ENCODE measurements at regions not wholly inside any gene's neighbourhood (a gene's known extent, or its start where the extent isn't known, plus 50 kb on each side); places are given as distances from the start of the nearest gene placed in this dataset.
"Not testable (repeated sequence)": the region's sequence is repeated elsewhere in the genome, so short reads cannot be mapped to it uniquely, and the experiment has no call there.

GRCh38 chrX:109252789-109253188, 229.1 kb downstream of the GUCY2F start:
- no peaks in the 10 kb centered on the region for H3K36me3 ChIP-seq (ENCODE audit: insufficient read depth)
- H3K4me1 ChIP-seq (ENCODE audit: insufficient read depth), result no peaks in the 10 kb centered on the region
- 81% methylated on average over 2 of the region's 2 CpGs for WGBS
- no peak overlapping the region for H3K4me3 ChIP-seq (ENCODE audit: low read depth, low read length)
- no peak overlapping the region for H3K27ac ChIP-seq (ENCODE audit: low read depth)
- DNase-seq (ENCODE audit: extremely low spot score), result no peak

DNA sequence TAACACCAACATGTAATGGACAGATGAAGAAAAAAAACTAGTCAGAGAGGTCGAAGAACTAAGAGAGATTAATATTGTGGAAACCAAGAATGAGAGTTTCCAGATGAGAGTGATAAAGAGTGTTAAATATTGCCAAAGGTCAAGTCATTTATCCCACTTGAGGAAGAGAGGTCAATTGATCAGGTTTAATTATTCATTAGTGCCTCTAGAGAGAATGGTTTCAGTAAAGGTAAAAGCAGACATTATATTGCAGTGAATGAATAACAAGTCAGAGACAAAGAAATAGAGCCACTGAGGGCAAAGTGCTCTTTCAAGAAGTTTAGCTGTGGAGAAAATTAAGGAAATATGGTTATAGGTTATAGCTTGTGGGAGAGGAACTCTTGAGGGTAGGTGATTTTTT, 263.1 kb downstream of the GUCY2F start:
- H3K36me3 ChIP-seq (ENCODE audit: insufficient read depth), result no peaks in the 10 kb centered on the region
- H3K4me3 ChIP-seq (ENCODE audit: low read depth, low read length), result no peak overlapping the region
- H3K4me1 ChIP-seq (ENCODE audit: insufficient read depth), result no peaks in the 10 kb centered on the region
- WGBS, result 0% methylated on average over 1 of the region's 1 CpG
- DNase-seq (ENCODE audit: extremely low spot score), result no peak
- H3K27ac ChIP-seq (ENCODE audit: low read depth), result no peak overlapping the region

- no peaks in the 10 kb centered on the region for H3K36me3 ChIP-seq (ENCODE audit: insufficient read depth)
These were observed 282.2 kb downstream of the GUCY2F start for GRCh38 chrX:109199726-109200125.

GRCh38 chrX:109190542-109190941, 291.3 kb downstream of the GUCY2F start:
- no peaks in the 10 kb centered on the region for H3K4me1 ChIP-seq (ENCODE audit: insufficient read depth)

More at GRCh38 chrX:109199726-109200125, 282.2 kb downstream of the GUCY2F start:
- no peak overlapping the region for H3K27ac ChIP-seq (ENCODE audit: low read depth)
- DNase-seq (ENCODE audit: extremely low spot score), result no peak
- no peaks in the 10 kb centered on the region for H3K4me1 ChIP-seq (ENCODE audit: insufficient read depth)
- WGBS, result 53% methylated on average over 2 of the region's 2 CpGs
- no peak overlapping the region for H3K4me3 ChIP-seq (ENCODE audit: low read depth, low read length)

DNA sequence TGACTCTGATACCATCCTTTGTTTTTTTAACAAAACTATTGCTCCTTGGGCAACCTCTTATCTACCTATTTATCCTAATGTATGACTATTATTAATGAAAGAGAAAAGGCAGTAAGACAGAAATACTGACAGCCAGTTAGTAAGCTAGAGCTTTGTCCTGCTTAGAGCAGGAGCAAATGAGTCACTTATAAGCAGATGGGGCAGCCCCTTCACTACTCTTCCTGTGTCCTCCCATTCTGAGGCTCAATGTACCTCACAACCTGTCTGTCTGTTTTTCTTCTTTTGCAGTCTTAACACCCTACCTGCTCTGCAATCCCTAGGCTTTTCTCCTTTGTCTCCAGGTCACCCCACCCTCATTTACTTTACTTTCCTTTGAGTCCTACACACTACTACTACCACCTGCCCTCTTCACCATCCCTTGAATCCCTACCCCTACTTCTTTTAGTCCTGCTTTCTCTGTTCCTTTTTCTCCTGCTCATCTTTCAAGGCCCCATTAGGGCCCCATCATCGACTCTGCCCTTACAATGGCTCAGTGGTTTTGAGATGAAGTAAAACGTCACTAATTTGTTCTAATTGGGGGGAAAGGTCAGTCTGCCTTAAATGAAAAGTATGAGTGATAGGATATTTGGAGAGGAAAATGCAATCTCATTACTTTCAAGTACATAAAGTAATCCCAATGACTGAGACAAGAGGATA, 294.3 kb downstream of the GUCY2F start:
- Histone ChIP-seq H3K4me1 (ENCODE audit: insufficient read depth) (no peaks in the 10 kb centered on the region), H3K36me3 (ENCODE audit: insufficient read depth) (no peaks in the 10 kb centered on the region), H3K4me3 (ENCODE audit: low read depth, low read length) (no peak overlapping the region), H3K27ac (ENCODE audit: low read depth) (no peak overlapping the region)
- no peak for DNase-seq (ENCODE audit: extremely low spot score)
- WGBS, result 55% methylated on average over 2 of the region's 2 CpGs

More at GRCh38 chrX:109190542-109190941, 291.3 kb downstream of the GUCY2F start:
- Histone ChIP-seq H3K4me3 (ENCODE audit: low read depth, low read length) (no peak overlapping the region), H3K27ac (ENCODE audit: low read depth) (no peak overlapping the region), H3K36me3 (ENCODE audit: insufficient read depth) (no peaks in the 10 kb centered on the region)
- WGBS, result 72% methylated on average over 1 of the region's 1 CpG
- no peak for DNase-seq (ENCODE audit: extremely low spot score)

DNA sequence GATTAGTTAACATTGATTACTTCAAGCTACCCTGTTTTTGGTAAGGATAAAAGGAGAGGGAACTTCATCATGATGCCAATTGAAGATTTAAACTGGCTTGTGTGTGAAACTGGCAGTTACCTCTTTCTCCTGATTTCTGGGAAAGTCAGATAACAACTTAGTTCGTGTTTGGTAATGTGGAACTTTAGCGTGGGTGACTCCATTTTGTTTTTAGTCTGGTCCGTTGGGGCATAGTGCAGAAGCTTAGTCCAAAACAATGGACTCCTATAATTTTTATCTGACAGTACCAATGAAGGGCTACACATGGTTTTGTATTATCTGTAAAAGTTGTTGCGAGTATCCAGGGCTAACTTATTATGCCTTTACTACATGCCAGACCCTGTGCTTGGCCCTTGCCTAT, 294.9 kb downstream of the GUCY2F start:
- Histone ChIP-seq H3K36me3 (ENCODE audit: insufficient read depth) (no peaks in the 10 kb centered on the region), H3K4me1 (ENCODE audit: insufficient read depth) (no peaks in the 10 kb centered on the region), H3K27ac (ENCODE audit: low read depth) (no peak overlapping the region), H3K4me3 (ENCODE audit: low read depth, low read length) (no peak overlapping the region)
- WGBS, result 76% methylated on average over 4 of the region's 4 CpGs
- no peak for DNase-seq (ENCODE audit: extremely low spot score)

GRCh38 chrX:109184506-109185139, 297.3 kb downstream of the GUCY2F start:
- no peaks in the 10 kb centered on the region for H3K4me1 ChIP-seq (ENCODE audit: insufficient read depth)
- H3K4me3 ChIP-seq (ENCODE audit: low read depth, low read length), result no peak overlapping the region
- H3K27ac ChIP-seq (ENCODE audit: low read depth), result no peak overlapping the region
- no peaks in the 10 kb centered on the region for H3K36me3 ChIP-seq (ENCODE audit: insufficient read depth)
- no peak for DNase-seq (ENCODE audit: extremely low spot score)

- DNase-seq (ENCODE audit: extremely low spot score), result no peak
- Histone ChIP-seq H3K4me3 (ENCODE audit: low read depth, low read length) (no peak overlapping the region), H3K36me3 (ENCODE audit: insufficient read depth) (no peaks in the 10 kb centered on the region), H3K4me1 (ENCODE audit: insufficient read depth) (no peaks in the 10 kb centered on the region), H3K27ac (ENCODE audit: low read depth) (no peak overlapping the region)
- 89% methylated on average over 4 of the region's 4 CpGs for WGBS
These were observed 309.7 kb downstream of the GUCY2F start for GRCh38 chrX:109172091-109172602.

DNA sequence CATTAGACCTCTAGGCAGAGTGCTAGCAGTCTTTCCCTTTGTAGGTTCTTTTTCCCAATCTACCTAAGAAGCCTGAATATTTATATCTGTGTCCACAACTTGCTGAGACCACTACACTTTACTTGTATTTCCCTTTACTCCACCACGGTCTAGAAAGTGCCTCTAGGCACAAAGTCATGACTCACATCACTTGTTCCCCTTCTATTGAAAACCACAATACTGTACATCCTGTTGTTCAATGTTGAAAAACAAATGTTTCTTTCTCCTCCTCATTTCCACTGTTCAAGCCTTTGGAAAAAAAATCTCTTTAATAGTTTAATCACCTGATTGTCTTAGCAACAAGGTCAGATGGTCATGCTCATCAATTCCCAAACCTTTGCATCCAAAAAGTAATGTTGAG, 326.7 kb downstream of the GUCY2F start:
- H3K4me3 ChIP-seq (ENCODE audit: low read depth, low read length), result no peak overlapping the region
- no peak overlapping the region for H3K27ac ChIP-seq (ENCODE audit: low read depth)

DNA sequence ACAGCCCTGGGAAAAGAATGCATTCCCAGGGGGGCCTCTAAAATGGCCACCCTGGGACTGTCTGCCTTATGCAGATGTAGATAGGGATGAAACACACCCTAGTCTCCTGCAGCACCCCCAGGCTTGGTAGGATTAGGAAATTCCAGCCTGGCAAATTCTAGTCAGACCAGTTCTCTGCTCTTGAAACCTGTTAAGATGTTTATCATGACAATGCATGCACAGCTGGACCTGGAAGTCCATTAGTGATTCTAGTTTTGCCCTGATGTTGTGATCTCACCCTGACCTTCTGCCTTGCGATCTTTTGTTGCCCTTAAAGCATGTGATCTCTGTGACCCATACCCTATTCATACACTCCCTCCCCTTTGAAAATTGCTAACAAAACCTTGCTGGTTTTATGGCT, 337.7 kb downstream of the GUCY2F start:
- H3K36me3 ChIP-seq (ENCODE audit: insufficient read depth); H3K27ac ChIP-seq (ENCODE audit: low read depth); DNase-seq (ENCODE audit: extremely low spot score); H3K4me3 ChIP-seq (ENCODE audit: low read depth, low read length); H3K4me1 ChIP-seq (ENCODE audit: insufficient read depth): not testable (repeated sequence)
- 85% methylated on average over 1 of the region's 1 CpG for WGBS

More for the DNA sequence above, 326.7 kb downstream of the GUCY2F start:
- no peaks in the 10 kb centered on the region for H3K36me3 ChIP-seq (ENCODE audit: insufficient read depth)
- no peaks in the 10 kb centered on the region for H3K4me1 ChIP-seq (ENCODE audit: insufficient read depth)
- no peak for DNase-seq (ENCODE audit: extremely low spot score)
- 54% methylated on average over 1 of the region's 1 CpG for WGBS

GRCh38 chrX:109140463-109140862, 341.4 kb downstream of the GUCY2F start:
- no peak overlapping the region for H3K4me3 ChIP-seq (ENCODE audit: low read depth, low read length)
- no peak for DNase-seq (ENCODE audit: extremely low spot score)
- no peak overlapping the region for H3K27ac ChIP-seq (ENCODE audit: low read depth)
- no peaks in the 10 kb centered on the region for H3K4me1 ChIP-seq (ENCODE audit: insufficient read depth)
- no peaks in the 10 kb centered on the region for H3K36me3 ChIP-seq (ENCODE audit: insufficient read depth)

DNA sequence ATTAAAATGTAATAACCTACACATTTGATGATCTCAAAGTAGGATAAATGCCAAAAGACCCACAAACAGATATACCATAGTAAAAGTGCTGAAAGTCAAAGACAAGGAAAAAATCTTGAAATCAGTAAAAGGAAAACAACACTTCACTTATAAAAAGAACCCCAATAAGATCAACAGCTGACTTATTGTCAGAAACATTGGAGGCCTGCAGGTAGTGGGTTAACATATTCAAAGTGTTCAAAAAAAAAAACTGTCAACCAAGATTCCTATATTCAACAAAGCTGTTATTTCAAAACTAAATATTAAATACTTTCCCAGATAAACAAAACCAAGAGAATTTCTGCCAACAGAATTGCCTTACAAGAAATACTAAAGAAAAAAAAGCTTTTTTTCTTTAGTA, 347.1 kb downstream of the GUCY2F start:
- DNase-seq (ENCODE audit: extremely low spot score), result no peak
- H3K27ac ChIP-seq (ENCODE audit: low read depth), result no peak overlapping the region
- H3K4me1 ChIP-seq (ENCODE audit: insufficient read depth), result no peaks in the 10 kb centered on the region
- H3K36me3 ChIP-seq (ENCODE audit: insufficient read depth), result no peaks in the 10 kb centered on the region
- no peak overlapping the region for H3K4me3 ChIP-seq (ENCODE audit: low read depth, low read length)

DNA sequence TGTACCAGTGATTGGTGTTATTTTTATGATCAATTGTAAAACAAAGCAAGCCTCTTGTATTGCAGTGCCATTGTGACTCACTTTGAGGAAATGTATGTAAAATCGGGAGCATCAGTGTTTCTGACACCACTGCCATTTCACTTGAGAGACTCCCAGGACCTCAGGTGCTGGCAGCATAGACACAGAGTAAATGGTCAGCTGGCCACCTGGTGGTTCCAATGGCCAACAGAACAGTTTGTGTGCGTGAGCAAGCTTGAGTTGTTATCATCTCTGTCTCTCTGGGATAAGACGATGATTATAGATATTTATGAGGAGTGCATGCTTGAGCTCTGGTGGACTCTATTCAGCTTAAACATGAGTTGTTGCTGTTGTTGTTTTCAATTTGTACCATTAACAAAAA, 356.6 kb downstream of the GUCY2F start:
- no peak overlapping the region for H3K4me3 ChIP-seq (ENCODE audit: low read depth, low read length)
- no peak for DNase-seq (ENCODE audit: extremely low spot score)
- 85% methylated on average over 3 of the region's 3 CpGs for WGBS
- H3K27ac ChIP-seq (ENCODE audit: low read depth), result no peak overlapping the region
- no peaks in the 10 kb centered on the region for H3K36me3 ChIP-seq (ENCODE audit: insufficient read depth)
- H3K4me1 ChIP-seq (ENCODE audit: insufficient read depth), result no peaks in the 10 kb centered on the region

DNA sequence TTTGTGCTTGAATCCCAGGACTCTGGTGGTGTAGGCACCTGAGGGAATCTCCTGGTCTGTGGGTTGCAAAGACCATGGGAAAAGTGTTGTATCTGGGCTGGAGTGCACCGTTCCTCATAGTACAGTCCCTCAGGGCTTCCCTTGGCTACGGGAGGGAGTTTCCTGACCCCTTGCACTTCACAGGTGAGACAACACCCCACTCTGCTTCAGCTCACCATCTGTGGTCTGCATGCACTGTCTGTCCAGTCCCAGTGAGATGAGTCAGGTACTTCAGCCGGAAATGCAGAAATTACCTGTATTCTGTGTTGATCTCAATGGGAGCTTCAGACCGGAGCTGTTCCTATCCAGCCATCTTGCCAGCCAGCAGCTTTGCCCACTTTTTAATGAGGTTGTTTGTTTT, 353.0 kb upstream of the IRS4 start:
- Histone ChIP-seq H3K36me3 (ENCODE audit: insufficient read depth) (no peaks in the 10 kb centered on the region), H3K4me1 (ENCODE audit: insufficient read depth) (no peaks in the 10 kb centered on the region), H3K27ac (ENCODE audit: low read depth) (no peak overlapping the region), H3K4me3 (ENCODE audit: low read depth, low read length) (no peak overlapping the region)
- DNase-seq (ENCODE audit: extremely low spot score), result no peak
- WGBS, result 87% methylated on average over 4 of the region's 4 CpGs
